HPDE6-E6E7 (cell line): ENCODE measurements at regions not wholly inside any gene's neighbourhood (a gene's known extent, or its start where the extent isn't known, plus 50 kb on each side); places are given as distances from the start of the nearest gene placed in this dataset.

Experiments
- DNase-seq: peaks from one replicate; pipeline ENCODE4 v3.0.0; 2011; ENCODE audit warnings: missing footprints; ENCODE audit errors: extremely low spot score

DNA sequence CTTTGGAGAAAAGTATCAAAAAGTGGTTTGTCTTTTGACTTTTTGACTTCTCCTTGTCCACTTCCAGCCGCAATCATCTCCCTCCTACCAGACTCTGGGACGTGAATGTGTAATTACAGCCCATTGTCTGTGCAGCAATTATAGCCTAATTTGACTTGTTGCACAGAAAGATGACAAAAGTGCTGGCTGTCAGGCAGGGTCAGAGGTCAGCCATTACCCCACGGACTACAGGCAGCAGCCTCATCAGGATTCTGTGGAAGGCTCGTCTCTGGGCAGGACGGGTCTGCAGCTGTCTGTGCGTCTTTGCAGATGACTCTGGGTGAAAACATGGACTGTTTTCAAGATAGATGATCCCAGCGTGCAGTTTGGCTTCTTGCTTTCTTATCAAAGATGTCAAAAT, 102.2 kb upstream of the EDNRB start:
- DNase-seq: no peak

DNA sequence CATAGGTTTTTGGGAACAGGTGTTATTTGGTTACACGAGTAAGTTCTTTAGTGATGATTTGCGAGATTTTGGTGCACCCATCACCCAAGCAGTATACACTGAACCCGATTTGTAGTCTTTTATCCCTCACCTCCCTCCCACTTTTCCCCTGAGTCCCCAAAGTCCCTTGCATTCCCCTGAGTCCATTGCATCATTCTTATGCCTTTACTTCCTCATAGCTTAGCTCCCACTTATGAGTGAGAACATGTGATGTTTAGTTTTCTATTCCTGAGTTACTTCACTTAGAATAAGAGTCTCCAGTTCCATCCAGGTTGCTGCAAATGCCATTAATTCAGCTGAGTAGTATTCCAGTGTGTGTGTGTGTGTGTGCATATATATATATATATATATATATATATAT, 97.2 kb upstream of the EDNRB start:
- no peak for DNase-seq

DNA sequence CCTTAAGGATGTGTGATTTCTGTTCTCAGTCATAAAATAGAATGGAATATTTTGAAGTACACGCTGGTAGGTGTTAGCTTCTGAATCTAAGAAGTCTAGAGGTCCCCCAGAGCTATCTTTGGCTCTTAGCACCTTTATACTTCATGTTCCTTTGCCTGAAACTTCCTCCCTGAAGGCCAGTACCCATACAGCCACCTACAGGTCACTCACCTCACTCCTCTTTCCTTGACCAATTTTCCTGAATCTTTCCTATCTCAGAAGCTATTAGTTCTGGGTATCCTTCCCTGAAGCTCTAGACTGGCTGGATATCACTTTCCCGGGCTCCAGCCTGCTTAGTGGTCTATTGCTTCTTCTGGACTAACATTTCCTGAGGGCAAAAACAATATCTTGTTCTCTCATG, 93.4 kb upstream of the EDNRB start:
- DNase-seq: no peak

DNA sequence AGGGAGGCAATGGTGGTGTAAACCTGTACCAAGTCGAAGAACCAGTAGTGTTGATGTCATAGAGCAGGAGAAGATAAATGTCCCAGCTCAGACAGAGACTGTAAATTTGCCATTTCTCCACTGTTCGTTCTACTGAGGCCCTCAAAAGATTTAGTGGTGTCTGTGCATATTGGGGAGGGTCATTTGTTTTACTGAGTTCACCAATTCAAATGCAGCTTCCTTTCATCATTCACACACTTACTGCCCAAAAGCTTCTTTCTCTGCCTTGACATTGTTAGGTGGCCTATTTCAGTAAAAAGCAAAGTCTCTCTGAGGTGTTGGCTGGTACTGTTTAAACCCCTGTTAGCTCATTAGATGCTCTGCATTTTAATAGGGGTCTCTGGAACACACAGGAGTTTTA, 86.2 kb upstream of the EDNRB start:
- DNase-seq: no peak

DNA sequence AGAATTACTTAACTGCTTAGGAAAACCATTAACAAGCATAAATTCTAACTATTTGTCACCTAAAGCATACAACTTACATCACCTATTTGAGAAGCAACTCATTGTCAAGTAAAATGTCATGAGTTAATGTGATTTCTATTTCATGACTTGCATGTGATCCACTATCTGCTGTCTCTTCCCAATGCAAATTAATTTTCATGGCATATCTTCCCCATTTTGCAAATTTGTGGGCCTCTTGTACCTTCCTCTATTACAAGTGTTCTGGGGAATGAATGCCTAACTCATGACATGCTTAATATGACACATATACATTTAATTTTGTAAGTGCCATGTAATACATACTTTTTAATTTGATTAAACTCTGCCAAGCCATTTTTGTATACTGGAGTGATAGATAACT, 81.1 kb upstream of the EDNRB start:
- DNase-seq: no peak

DNA sequence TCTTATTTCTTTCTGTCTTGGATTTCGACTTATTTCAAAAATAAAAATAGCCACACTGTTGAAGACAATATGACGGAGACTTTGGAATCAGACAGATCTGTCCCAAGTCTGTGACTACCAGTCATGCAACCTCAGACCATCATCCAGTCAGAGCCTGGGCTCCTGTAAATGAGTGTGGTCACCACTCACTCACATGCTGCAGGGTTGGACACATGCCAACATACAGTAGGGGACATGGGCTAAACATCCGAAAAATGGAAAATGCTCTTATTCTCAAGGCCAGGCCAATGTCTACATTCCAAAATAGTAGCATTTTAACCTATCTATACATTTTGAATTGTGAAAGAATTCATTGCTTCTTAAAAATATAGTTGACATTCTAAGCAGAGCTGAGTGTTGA, 75.5 kb upstream of the EDNRB start:
- no peak for DNase-seq

DNA sequence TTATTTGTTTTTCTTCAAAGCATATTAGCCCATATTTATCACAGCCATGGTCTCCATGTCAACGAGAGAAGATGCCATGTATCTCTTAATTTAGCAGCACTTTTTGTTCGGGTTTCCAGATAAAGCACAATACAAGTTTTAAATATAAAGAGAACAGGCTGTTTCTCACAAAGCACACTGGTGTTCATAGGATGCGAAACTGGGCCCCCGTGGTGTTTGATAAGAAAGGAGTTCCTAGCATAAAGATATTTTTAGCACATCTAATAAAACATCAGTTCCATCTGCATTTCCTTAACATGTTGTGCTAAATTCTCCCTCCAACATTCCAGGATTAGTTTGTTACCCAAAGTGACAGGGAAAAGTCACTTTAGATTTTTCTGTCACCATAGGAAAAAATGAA, 72.4 kb upstream of the EDNRB start:
- no peak for DNase-seq

DNA sequence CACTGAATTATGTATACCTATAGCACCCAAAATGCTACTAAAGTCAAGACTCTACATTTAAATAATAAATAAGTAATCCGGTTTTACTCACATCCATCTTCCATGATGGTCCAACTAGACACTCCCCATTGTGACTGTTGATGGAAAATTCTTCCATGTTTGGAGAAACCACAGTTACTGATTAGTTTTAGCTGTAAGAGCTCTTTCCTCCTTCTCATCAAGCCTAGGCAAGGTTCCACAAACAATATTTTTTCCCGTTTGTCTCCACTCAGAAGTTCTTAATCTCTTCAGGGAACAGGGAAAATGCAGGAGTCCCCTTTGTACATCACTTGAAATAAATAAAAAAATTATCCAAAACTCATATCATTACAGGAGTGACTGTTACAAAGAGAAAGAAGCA, 70.7 kb upstream of the EDNRB start:
- no peak for DNase-seq

DNA sequence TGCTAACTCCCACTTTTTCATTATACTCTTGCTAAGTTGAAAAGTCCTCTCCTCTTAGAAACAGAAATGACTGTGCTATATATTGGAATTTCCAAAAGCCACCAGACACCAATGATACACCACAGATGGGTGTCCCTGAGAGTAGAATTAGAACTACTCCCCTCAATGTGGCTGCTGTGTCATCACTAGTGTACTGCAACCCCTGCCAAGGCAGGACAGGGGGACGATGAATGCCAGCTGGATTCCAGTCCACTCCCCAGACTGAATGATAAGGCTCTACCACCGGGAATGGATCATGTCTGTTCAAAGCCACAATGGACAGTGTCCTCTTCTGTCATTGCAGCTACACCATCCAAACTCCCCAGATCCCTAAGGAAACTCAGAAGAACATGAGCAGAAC, 69.7 kb upstream of the EDNRB start:
- no peak for DNase-seq

DNA sequence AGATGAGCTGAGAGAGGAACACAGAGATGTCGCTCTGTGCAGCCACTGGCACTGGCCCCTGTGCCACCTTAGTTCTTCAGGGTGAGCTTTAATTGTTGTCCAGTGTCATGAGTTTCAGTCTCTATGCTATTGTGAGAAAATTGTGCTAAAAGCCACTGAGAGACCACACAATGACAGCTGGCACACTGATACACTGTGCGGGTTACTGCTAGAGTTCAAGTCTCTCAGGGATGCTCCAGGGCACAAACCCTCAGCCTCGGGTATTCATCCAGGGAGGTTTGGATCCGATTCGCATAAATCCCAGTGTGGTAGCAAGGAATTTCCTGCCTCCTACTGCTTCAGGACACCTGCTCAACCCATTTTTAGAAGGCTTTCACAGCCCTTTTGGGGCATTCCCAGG, 68.1 kb upstream of the EDNRB start:
- no peak for DNase-seq

DNA sequence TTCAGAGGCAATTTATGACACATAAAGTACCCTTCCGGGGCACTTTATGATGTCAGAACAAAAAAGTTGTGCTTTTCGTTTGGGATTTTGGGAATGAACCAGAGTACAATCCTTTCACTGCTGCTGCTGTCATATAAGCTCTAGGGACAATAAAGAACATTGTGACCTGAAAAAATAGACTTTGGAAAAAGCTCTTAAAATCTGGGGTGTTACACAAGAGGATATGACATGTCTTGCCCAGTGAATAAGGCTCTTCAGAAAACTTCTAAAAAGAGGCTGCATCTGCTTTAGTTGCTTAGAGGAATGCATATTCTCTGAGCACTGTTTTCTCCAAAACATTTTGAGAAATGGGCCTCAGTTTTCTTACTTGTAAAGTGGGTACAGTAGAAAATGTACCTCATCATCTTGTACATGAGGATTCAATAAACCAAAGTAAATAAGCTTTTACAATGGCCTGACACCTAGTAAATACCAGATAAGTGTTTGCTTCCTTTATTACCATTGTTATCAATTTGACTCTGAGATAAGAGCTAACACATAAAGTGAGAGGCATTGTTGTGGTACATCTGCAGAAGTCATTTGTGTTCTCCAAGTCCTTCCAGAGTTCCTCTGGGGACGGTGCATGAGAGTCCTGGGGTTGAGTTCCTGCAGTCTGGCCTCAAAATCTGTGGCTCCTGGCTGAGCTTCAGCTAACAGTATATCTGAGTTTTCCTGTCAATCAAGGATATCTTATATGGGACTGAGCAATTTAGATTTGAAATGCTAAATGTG, 67.4 kb upstream of the EDNRB start:
- DNase-seq: no peak

DNA sequence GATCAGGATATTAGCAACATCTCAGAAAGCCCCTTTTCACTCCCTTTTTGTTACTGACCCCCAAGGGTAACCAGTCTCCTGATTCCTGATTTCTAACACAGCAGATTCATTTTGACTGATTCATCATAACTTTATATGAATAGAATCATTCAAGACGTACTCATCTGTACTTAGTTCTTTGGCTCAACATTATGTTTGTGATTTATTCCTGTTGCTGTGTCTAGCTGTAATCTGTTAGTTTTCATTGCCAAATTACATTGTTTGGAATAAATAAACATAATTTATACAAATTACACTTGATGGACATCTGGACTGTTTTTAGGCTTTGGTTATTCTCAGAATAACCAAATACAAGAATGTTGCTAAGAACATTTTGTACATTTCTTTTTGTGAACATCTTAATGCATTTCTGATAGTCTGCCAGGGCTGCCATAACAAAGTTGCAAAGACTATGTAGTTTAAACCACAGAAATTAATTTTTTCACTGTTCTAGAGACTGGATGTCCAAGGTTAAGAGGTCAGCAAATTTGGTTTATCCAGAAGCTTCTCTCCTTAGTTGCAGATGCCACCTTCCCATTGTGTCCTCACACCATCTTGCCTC, 62.8 kb upstream of the EDNRB start:
- DNase-seq: no peak

DNA sequence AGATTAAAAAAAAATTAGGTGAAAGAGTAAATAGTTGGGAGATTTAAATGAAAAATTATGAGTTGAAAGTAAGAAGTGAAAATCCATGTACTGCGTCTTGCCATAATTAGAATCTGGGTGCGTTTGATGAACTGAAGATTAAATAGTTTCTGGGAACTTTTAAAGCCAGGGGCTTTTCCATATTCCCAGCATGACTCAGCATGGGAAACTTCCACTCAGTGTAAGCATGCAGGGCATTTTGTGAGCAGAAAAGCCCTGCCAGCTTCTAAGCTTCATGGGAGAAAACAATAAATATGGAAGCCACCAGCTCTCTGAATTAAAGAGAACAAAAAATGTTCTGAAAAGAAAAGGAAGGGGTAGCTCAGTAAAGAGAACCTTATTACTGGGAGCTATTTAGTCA, 62.0 kb upstream of the EDNRB start:
- no peak for DNase-seq

DNA sequence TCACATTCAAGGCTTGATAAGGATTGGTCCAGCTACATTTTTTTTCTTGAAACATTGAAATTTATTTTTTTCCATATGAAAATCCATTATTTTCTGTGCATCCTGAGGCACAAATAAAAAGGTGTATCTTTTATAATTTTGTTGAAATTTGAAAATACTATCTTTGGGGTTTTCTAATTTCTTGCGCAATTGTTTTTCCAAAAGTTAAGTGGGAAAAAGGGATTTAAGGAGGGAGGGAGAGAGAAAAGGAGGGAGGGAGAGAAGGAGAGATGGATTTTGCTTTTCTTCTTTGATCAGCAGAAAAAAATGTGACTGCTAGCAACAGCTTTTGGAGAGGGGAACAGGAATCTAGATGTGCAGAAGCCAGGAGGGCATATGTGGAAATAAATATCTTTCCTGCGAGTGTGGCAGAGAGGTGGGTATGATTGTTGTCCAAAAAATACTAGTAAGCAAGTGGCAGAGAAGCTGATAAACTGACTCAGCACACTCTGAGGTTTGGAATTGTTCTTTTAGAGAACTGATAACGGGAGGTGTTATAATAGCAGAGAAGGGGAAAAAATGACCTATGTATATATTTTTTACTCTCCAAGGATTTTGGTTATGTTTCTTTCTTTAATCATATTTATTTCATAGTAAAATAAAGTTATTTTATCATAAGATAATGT, 61.2 kb upstream of the EDNRB start:
- no peak for DNase-seq

DNA sequence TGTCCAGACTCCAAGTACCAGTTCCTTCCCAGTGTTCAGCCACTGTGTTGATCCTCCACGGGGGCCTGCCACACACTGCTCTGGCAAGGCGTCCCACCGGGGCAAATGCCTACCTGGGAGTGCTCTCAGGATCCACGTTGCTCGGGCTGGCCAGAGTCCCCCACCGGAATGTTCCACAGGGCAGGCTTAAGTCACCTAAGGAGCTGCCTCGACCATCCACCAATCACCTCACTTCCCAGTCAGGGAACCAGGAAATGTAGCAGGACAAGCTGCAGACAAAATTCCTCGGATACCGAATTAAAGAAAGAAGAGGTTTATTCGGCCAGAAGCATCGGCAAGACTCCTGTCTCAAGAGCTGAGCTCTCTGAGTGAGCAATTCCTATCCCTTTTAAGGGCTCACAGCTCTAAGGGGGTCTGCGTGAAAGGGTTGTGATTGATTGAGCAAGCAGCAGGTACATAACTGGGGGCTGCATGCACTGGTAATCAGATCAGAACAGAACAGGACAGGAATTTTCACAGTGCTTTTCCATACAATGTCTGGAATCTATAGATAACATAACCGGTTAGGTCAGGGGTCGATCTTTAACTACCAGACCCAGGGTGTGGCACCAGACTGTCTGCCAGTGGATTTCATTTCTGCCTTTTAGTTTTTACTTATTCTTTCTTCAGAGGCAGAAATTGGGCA, 56.9 kb upstream of the EDNRB start:
- DNase-seq: no peak

DNA sequence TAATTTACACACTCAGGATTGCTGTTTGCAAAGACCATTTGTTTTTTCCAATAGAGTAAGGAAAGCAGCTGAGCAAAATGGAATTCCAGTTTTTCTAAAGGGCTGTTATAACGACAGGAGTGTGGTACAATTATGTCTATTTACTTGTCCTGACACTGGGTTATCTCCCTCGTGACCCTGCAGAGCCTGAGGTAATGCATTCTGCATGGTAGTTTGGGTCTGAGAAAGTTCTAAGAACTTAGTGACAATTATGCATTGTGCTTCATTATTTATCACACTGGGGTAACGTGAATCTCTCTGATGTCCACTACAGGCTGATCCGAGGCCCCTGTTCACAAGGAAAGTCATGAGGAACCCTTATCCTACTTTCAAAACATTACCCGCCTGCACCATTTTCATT, 50.7 kb upstream of the EDNRB start:
- no peak for DNase-seq
